Small intestine (tissue), 7 donors: ENCODE measurements at regions not wholly inside any gene's neighbourhood (a gene's known extent, or its start where the extent isn't known, plus 50 kb on each side); places are given as distances from the start of the nearest gene placed in this dataset.

ENCODE experiments used
- DNase-seq, 2 donors: peaks; one replicate each; pipeline versions ENCODE4 v3.0.0 to v3.0.0-alpha.2; 2013
- FAIRE-seq: peaks from 2 replicates; lab custom pipeline; 2012; peaks lifted over from hg19 to GRCh38; lab: Jason Lieb, UNC
- H3K27ac ChIP-seq, 3 donors: one replicate each; pipeline ENCODE4 v1.5.1; 2013; ENCODE audit warnings: low read length in 2 of 3, mild to moderate bottlenecking in 2 of 3, control low read depth in 1 of 3, inconsistent platforms in 1 of 3, low read depth in 1 of 3, moderate library complexity in 1 of 3
- H3K27me3 ChIP-seq, 3 donors: one replicate each; pipeline ENCODE4 v1.6.1; 2013; ENCODE audit warnings: low read length in 3 of 3, inconsistent platforms in 1 of 3; ENCODE audit not compliant: control insufficient read depth in 3 of 3, insufficient read depth in 3 of 3
- H3K36me3 ChIP-seq, 3 donors: one replicate each; pipeline ENCODE4 v1.6.1; 2013; ENCODE audit warnings: low read length in 3 of 3, inconsistent platforms in 1 of 3, low read depth in 1 of 3, mild to moderate bottlenecking in 1 of 3, moderate library complexity in 1 of 3; ENCODE audit not compliant: control insufficient read depth in 3 of 3, insufficient read depth in 2 of 3
- H3K4me1 ChIP-seq, 3 donors: one replicate each; pipeline ENCODE4 v1.6.1; 2013; ENCODE audit warnings: low read length in 2 of 3, inconsistent platforms in 1 of 3, low read depth in 1 of 3, mild to moderate bottlenecking in 1 of 3, moderate library complexity in 1 of 3; ENCODE audit not compliant: control insufficient read depth in 3 of 3, insufficient read depth in 2 of 3
- H3K4me3 ChIP-seq, 3 donors: one replicate each; pipeline ENCODE4 v1.5.1; 2013; ENCODE audit warnings: low read length in 3 of 3, control low read depth in 1 of 3, inconsistent platforms in 1 of 3, low read depth in 1 of 3, mild to moderate bottlenecking in 1 of 3, moderate library complexity in 1 of 3
- H3K9me3 ChIP-seq, 2 donors: one replicate each; pipeline ENCODE4 v1.6.1; 2013; ENCODE audit warnings: low read depth in 1 of 2, low read length in 1 of 2; ENCODE audit not compliant: control insufficient read depth in 2 of 2, insufficient read depth in 1 of 2
- WGBS, 3 donors: extraction: QIAGEN DNeasy Blood & Tissue Kit; methylation state at CpG; one replicate each; pipeline ENCODE4 v1.1.7; 2013; 5-methylcytosine and 5-hydroxymethylcytosine counted together
- donor health status: healthy with polysubstance abuse.
- donor health status: control.
- donor health status: control.
- donor health status: Bipolar disorder and iron deficiency.
- donor health status: healthy.

DNA sequence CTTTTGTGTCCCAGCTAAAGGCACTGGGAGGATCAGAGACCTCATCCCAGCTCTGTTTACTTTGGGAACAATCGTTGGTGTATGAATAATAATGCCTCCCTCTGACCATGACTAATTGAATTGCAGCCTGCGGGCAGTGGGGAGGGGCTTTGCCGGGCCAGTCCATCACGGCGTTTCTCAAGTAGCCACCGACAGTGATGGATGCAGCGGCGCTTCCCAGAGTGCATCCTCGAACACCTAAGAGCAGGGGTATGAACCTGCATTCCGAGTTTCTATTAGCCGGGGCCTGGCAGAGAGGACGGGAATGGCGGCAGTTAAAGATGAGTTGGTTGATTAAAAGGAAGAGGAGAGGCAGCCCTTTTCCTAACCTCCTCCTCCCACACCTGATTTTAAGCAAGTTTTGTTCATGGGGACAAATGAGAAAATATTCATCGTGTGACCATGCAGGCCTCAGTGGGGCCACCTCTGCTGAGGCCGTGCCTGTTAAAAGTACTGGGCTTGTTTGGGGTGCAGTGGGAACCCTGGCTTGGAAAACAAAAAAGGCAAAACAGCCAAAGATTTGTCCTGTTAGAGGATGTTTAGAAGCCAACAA, 154.1 kb downstream of the FOXA2 start:
- H3K27me3 ChIP-seq, result peaks cover 0 to 4% (median 0%) of the 10 kb centered on the region in 3 donors
- 58 to 80% (median 74%) methylated on average over 15 of the region's 15 CpGs for WGBS, 3 donors
- H3K36me3 ChIP-seq, result no peaks in the 10 kb centered on the region
- H3K27ac ChIP-seq, result no peak overlapping the region
- no peak overlapping the region for H3K4me3 ChIP-seq
- DNase-seq, result no peak
- H3K4me1 ChIP-seq, result peaks cover 0 to 7% (median 0%) of the 10 kb centered on the region in 3 donors
- FAIRE-seq, result no peak
- peaks cover 2 to 11% of the 10 kb centered on the region in 2 donors for H3K9me3 ChIP-seq

DNA sequence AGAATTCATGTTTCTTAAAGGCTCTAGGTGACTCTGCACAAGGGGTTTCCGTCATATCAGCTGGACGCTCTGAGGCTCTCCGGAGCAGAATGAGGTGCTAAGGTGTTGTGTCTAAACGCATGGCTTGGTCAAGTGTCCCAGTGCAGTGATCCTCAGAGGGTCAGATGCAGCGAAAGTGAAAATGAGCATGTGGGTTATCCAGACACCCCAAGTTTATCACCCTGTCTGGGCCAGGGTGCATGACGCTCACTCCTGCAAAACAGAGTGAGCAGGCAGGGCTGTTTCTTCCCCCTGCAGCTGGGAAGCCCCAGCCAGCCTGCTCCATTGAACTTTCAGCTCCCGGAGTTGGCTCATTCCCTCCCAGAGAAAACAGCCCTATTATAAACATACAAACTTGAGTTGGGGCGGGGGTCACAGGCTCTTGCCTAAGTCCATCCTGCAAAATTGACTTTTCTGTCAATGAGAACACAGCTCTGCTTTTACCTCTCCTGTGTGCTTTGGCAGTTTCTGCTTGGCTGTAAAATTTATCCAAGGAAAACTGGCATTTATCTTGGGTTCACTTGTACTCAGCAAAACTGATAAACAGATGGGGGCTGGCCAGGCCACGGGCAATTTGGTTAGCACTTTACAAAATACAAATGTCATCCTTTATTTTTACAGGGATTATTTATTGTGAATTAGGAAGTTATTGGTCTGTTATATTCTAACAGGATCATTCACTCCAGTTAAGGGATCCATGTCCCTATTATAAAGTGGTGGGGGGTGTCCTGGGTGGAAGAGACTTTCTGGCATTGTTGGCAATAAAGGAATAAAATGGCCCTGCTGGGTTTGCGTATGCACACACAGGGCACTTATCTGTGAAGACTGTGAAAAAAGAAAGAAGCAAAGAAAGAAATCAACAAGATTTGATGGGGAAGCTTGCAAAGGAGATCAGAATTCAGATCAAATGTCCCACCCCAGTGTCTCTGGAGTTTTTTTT, 154.9 kb downstream of the FOXA2 start:
- FAIRE-seq, result no peak
- Histone ChIP-seq H3K9me3 (peaks cover 2 to 9% of the 10 kb centered on the region in 2 donors), H3K4me1 (peaks cover 0 to 7% (median 0%) of the 10 kb centered on the region in 3 donors)

GRCh38 chr20:22428051-22428450, 156.3 kb downstream of the FOXA2 start:
- WGBS, 3 donors, result 84 to 85% (median 85%) methylated on average over 3 of the region's 3 CpGs
- Histone ChIP-seq H3K27me3 (peaks cover 0 to 4% (median 0%) of the 10 kb centered on the region in 3 donors), H3K4me1 (peaks cover 0 to 7% (median 0%) of the 10 kb centered on the region in 3 donors), H3K4me3 (no peak overlapping the region), H3K9me3 (peaks cover 2 to 8% of the 10 kb centered on the region in 2 donors), H3K27ac (no peak overlapping the region), H3K36me3 (no peaks in the 10 kb centered on the region)
- FAIRE-seq (no peak), DNase-seq (no peak)

More for the DNA sequence above, 154.9 kb downstream of the FOXA2 start:
- no peak overlapping the region for H3K27ac ChIP-seq
- WGBS, 3 donors, result 59 to 61% (median 59%) methylated on average over 10 of the region's 10 CpGs
- H3K4me3 ChIP-seq, result no peak overlapping the region
- H3K36me3 ChIP-seq, result no peaks in the 10 kb centered on the region
- no peak for DNase-seq
- peaks cover 0 to 4% (median 0%) of the 10 kb centered on the region in 3 donors for H3K27me3 ChIP-seq

GRCh38 chr20:22426772-22427171, 157.6 kb downstream of the FOXA2 start:
- DNase-seq, result no peak
- peaks cover 0 to 7% (median 0%) of the 10 kb centered on the region in 3 donors for H3K4me1 ChIP-seq
- H3K4me3 ChIP-seq, result no peak overlapping the region
- H3K27me3 ChIP-seq, result peaks cover 0 to 4% (median 0%) of the 10 kb centered on the region in 3 donors
- WGBS, 3 donors, result 83 to 90% (median 89%) methylated on average over 2 of the region's 2 CpGs
- no peak for FAIRE-seq
- no peak overlapping the region for H3K27ac ChIP-seq
- H3K36me3 ChIP-seq, result no peaks in the 10 kb centered on the region
- peaks cover 2 to 8% of the 10 kb centered on the region in 2 donors for H3K9me3 ChIP-seq

- WGBS, 3 donors, result 74 to 92% (median 85%) methylated on average over 5 of the region's 5 CpGs
- Histone ChIP-seq H3K27me3 (peaks cover 0 to 4% (median 0%) of the 10 kb centered on the region in 3 donors), H3K4me3 (no peak overlapping the region), H3K9me3 (peaks cover 2 to 8% of the 10 kb centered on the region in 2 donors), H3K4me1 (peaks cover 0 to 7% (median 0%) of the 10 kb centered on the region in 3 donors), H3K36me3 (no peaks in the 10 kb centered on the region), H3K27ac (no peak overlapping the region)
- FAIRE-seq (no peak), DNase-seq (no peak)
Observed at GRCh38 chr20:22425344-22426295, 158.8 kb downstream of the FOXA2 start.

DNA sequence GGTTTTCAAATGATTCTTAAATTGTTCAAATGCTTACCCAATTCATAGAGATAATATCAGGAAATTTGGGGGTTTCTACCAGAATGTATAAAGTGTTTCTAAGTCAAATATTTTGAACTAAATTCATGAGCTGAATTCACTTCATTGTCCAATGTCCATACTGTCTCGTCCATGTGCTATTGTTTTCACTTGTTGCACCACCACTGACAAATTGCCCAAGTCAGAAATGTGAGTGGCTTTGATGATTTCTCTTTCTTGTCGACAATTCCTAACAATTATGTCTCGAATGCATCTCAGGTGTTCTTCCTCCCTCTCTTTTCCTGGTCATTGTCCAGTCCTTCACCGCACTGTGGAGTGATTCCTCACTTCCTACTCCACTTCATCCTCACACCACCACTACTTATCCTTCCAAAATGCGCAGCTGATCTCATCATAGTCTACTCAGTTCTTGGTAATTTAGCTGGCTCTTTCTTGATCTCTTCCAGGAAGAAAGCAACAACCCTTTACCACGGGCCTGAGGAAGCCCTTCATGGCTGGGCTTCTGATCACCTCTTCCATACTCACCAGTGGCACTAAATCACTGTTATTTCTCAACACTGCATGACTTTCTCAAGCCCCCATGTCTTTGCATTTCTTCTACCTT, 161.1 kb downstream of the FOXA2 start:
- H3K4me3 ChIP-seq, result no peak overlapping the region
- 78 to 82% (median 80%) methylated on average over 6 of the region's 6 CpGs for WGBS, 3 donors
- H3K27me3 ChIP-seq, result no peaks in the 10 kb centered on the region
- H3K9me3 ChIP-seq, result peaks cover 2 to 8% of the 10 kb centered on the region in 2 donors
- H3K27ac ChIP-seq, result no peak overlapping the region
- H3K4me1 ChIP-seq, result no peaks in the 10 kb centered on the region
- DNase-seq, result no peak
- no peak for FAIRE-seq
- H3K36me3 ChIP-seq, result no peaks in the 10 kb centered on the region

DNA sequence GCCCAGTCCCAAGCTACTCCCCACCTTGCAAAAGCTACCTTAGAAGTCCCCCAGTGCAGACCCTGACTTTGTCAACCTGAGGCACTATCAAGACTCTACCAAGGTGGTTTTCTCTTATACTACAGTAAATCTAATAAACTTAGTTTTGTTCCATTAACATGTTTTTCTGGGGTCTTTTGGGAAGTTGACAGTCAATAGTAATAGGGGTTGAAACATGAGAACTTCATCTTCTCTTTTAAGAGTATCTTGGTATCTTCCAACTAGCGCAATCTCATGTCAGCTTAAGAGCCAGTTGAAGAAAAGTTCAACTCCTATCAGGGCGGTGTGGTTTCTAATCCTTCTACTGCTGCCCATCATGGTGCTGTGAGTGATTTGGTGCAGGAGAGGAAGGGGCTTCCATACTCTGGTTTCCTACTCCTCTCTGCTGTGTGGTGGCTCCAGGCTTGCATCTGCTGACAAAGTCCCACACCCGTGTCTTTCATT, 164.2 kb downstream of the FOXA2 start:
- FAIRE-seq, result no peak

More for the DNA sequence above, 164.2 kb downstream of the FOXA2 start:
- no peaks in the 10 kb centered on the region for H3K4me1 ChIP-seq
- H3K9me3 ChIP-seq, result no peaks in the 10 kb centered on the region
- whole genome bisulfite sequencing, 3 donors, result 94 to 95% (median 95%) methylated on average over 3 of the region's 3 CpGs
- H3K27ac ChIP-seq, result no peak overlapping the region
- H3K27me3 ChIP-seq, result no peaks in the 10 kb centered on the region
- no peaks in the 10 kb centered on the region for H3K36me3 ChIP-seq
- DNase-seq, result no peak
- no peak overlapping the region for H3K4me3 ChIP-seq
